GM19328 (cell line): ENCODE measurements at regions not wholly inside any gene's neighbourhood (a gene's known extent, or its start where the extent isn't known, plus 50 kb on each side); places are given as distances from the start of the nearest gene placed in this dataset.

Source experiments
- ATAC-seq: cut with Tn5 transposase; IDR thresholded peaks from one replicate; pipeline ENCODE4 v1.9.1; 2021; ENCODE audit warnings: mild to moderate bottlenecking, moderate library complexity; ENCODE audit not compliant: unreplicated experiment

DNA sequence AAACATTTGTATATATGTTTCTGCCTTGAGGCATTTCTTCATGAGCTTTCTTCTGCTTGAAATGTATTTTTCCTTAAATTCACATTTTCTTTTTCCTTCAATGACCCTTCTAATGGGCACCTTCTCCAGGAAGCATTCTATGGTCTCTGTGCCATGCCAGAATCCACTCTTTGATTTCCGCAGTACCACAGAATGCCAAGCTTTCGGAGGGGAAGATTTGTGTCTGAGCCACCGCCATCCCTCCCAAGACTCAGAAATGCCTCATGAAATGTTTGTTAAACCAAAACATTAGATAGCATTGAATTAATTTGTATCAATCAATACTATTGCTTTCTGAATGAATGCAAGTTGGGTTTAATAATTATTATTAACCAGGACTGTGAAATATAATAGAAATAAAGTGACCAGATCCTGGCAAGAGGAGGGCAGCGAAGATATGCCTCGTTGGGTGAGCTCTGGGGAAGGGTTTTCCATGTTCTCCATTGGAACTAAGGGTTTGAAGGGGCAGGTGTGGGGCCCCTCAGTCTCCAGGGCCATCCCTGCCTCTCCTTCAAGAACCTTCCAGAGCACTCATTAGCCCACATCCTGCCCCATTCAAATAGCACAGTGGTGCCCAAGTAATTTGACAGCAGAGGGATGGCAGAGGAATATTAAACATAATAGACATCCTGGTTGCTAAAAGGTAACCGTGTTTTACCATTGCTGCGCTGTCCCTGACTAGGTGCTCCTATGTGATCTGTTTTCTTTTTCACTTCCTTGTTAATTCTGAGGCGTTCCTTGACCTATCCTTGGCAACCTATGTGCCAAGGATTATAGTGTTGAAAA lies 189.6 kb downstream of the MYCN start:
- no peak for ATAC-seq

DNA sequence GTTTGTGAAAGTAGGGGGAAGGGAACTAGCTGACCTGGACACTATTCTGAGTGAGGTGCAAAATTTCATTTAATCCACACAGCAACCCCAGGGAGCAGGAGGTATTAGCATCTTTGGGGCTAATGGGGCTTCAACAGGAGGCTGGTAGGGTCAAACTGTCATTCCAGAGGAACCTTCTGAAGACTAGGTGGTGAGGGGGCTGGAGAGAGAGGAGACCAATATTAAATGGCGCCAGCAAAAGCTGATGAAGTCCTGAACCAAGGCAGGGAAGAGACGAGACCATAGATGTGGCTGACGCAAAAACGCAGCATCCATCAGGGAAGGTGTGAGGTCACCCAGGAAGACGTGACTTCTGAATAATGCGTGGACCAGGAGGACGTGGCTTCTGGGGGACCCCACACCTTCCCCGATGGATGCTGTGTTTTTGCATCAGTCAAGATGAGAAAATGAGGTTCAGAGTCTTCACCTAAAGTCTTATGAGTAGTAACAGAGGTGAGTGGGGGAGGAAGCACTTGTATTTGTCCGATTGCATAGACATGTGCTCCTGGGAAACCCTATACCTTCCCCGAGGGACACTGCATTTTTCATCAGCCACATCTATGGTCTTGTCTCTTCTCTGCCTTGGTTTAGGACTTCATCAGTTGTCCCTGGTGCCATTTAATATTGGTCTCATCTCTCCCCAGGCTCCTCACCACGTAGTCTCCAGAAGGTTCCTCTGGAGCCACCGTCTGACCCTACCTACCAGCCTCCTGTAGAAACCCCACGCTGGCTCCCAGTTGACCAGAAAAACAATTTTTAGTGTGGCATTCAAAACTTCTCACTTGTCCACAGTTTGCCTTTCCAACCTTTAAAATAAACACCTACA lies 188.6 kb downstream of the MYCN start:
- no peak for ATAC-seq

DNA sequence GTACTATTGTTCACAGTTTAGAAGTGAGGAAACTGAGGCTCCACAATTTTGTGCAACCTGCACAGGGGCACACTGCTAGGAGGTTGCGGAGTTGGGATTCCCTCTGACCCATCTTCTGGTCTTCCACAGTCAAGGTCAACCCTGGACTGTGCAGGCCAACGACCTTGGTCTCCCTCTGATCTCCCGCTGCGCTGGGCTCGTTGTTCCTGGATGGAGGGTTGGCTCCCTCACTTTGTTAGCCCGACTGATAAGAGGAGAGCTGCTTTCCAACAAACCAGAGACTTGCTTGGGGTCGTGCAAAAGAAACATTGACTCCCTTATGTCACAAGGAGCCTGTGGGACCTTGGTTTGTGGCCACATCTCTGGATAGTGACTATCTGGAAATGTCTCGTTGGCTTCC lies 187.6 kb downstream of the MYCN start:
- ATAC-seq: no peak

DNA sequence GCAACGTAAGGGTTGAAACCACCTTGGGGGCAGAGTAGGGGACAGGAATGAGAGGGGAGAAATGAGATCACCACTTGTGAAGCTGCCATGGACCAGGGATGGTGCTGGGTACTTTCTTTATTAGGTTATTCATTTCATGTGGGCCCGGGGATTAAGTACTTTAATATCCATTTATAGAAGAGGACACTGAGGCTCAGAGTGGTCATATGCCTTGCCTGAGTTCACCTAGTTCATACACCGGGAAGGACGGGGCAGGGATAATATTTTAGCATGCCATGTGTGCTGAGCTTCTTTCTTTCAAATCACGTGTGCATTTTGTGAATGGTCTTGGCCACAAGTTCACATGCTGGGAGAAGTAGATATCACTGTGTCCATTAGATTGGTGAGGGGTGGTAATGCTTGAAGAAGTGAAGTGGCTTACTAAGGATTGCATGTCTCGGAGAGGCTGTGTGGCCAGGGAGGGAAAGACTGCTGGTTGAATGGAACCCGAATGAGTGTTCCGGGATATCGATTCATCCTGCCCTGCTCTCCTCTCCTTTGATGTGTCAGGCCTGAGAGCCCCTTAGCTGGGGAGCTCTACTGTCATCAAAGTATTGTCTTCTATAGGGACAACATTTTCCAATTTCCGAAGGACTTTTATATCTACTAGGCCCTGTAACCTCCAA lies 187.1 kb downstream of the MYCN start:
- ATAC-seq: no peak

DNA sequence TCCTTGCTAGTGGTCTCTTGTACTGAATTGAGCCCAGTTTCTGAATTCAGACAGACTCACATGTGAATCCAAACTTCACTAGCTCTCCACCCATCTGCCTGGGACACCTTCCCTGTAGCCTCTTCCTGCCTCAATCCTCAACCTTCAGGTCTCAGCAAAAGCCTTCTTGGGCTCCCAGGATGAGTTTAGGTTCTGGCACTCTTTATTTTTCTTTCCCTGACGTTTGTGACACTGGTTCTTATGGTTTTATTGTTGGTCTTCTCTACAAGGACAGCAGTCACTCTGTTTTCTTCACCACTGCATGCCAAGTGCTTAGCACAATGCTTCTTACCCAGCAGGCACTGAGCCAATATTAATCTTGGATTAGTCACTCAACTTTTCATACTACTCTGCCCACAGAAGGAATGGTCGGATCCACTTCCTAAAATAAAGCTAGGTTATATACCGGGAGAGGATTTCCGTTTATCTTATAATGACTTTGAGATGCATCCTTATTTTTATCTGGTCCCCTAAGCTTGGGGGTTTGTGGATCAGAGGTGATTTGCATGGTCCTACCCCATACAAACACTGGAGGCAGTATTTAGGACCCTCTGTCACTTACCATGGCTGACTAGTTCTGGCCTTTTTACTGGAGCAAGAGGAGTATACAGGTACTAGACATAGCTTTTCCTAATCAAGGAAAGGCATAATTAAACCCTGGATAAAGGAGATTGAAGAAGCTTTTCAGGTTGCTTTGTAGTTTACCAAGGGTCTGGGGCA lies 186.3 kb downstream of the MYCN start:
- ATAC-seq: no peak

DNA sequence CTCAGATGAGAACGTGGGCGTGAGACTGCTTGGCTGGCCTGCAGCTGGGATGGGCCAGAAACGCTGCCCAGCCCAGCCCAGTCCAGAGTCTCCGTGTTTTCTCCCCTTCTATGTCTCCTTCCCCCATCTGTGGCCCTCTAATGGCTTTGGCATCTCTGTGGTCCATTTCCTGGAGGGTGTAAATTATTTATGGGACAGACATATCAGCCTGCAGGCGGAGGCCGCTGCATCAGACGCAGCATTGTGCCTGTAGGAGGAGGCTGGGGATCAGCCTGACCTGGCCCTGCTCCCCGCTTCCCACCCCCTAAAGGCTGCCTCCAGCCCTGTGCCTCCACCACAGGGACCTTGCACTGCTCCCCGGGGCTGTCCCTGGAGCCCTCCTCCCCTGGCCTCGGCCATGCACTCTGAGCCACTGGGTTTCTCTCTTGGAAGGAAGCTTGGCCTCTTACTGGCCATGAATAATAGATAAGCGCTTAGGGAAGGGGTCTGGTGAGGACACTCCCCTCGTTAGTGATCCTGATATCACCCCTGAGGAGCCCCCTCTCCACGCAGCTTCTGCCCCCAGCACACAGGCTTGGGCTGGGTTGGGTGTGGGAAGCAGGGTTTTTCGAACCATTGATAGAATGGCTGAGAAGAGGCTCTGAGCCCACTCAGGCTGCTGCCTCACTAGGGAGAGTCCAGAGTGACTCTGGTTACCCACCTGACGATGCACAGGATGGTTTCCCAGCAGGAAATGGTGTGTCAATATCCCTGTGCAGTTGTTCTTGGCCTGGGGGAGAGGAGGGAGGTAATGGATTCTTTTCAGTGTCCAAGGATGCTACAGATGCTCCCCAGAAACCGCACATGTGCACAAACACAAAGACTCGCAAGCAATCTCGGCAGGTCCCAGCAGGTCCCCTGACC lies 185.5 kb downstream of the MYCN start:
- no peak for ATAC-seq

DNA sequence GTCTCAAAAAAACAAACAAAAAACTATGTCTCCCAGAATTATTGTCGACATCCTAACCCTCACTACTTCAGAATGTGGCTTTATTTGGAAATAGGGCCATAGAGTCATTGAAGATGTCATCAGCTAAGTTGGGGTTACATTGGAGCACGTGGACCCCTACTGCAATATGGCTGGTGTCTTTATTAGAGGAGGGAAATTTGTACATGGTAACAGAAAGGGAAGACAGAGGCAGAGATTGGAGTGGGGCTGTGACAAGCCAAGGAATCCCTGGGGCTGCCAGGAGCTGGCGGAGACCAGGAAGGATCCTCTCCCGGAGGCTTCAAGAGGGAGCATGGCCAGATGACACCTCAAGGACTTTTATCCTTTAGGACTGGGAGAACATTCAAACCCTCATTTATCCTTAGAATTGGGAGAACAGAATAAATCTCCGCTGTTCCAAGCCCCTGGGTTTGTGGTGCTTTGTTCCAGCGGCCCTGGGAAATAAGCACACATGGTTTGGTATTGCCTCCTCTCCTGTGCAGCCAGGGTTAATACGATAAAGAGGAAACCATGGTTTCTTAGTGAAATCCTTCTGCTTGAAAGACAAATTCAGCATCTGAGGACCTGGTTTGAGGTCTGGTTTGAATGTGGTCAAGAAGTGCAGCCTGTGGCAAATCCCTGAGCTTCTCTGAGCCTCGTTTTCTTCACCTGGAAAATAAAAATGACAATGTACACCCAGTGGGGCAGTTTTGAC lies 184.7 kb downstream of the MYCN start:
- no peak for ATAC-seq

DNA sequence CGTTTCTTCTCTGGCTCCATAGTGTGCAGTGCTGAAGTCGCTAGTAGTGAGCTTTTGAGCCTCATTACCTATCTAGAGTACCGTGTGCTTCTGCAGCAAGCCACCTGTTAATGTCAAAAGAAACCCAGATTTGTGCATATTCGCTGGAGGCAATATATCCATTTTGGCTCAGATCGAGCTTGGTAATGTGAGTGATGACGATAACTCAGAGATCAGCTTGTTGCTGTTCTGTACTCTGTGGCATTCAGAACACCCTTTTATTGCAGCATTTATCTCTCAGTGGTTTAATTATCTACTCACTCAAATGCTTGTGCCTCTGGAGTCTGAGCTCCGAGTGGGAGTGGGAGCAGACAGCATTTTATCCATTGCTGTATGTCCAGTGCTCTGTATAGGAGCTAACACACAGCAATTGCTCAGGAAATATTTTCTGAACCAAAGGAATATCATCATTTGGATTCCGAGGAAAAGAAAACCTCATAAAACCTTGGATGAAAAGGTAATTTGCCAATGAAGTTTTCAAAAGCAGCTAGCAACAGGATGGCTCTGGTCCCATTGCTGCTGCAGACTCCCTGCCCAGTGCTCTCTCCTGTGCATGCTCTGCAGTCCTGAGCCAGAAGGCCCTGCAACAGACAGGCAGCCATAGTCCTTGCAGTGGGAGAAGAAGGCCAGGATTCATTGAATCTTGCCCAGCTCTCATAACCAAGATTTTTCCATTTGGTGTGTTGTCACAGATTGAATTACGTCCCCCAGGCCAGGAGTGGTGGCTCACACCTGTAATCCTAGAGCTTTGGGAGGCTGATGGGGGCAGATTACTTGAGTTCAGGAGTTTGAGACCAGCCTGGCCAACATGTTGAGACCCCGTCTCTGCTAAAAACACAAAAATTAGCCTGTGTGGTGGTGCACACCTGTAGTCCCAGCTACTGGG lies 183.8 kb downstream of the MYCN start:
- ATAC-seq: no peak

DNA sequence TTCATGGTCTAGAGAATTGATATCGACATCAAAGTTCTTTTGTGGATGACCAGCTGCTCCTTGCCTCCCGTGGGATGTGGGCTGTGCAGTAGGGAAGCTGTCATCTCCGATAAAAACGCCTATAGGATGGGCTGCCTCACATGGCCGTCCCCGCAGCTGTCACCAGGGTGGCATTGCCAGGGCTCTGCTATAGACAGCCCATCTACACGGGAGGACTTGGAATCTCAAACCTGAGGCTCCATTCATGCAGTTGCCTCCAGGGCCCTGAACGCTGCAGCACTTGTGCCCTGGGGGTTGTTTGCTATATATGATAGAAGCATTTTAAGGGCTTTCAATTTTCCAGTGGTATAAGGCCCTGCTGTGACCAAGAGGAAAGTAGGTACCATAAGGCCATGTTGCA lies 183.1 kb downstream of the MYCN start:
- ATAC-seq: no peak

DNA sequence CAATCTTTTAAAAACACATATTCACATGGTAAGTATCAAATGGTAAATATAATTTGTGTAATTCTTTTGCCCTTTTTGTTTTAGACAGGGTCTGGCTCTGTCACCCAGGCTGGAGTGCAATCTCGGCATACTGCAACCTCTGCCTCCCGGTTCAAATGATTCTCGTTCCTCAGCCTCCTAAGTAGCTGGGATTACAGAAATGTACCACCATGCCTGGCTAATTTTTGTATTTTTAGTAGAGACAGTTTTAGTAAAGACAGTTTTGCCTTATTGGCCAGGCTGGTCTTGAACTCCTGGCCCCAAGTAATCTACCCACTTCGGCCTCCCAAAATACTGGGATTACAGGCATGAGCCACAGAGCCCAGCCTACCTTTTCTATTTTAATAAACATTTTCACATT lies 182.2 kb downstream of the MYCN start:
- no peak for ATAC-seq

DNA sequence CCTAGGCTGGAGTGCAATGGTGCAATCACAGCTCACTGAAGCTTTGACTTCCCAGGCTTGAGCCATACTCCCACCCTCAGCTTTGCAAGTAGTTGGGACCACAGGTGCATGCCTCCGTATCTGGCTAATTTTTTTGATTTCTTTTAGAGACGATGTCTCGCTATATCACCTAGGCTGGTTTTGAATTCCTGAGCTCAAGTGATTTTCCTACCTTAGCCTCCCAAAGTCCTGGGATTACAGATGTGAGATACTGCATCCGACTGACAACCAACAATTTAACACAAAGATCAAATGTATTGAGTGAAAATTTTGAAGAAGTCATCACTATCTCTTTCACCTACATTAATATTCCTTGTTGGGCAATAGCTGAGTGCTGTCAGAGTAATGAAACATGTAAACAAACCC lies 181.6 kb downstream of the MYCN start:
- ATAC-seq: no peak

DNA sequence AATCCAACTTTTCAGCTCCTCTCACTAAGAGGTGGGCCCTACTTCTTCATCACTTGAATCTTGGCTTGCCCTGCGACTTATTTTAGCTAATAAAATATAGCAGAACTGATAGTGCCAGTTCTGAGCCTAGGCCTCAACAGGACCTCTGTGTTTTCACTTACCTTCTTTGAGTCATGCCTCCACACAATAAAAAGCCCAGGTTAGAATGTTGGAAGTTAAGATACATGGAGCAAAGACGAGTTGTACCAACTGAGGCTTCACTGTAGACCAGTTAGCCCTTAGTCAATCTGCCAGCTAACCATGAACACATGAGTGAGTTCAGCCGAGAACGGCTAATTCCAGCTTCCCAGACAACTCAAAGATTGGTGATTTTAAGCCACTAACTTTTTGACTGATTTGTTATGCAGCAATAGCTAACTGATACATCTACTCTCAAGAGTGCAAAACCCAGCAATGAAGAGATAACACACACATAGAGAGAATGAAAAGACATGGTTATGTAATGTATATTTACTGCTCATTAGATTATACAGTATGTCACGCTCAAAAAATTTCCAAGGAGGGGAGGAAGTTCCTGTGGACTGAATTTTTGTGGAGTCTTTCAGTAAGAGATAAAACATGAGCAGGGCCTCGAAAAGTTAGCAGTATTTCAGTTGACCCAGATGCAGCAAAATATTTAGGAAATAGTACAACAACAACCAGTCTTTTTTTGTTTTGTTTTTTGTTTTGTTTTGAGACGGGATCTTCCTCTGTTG lies 181.1 kb downstream of the MYCN start:
- no peak for ATAC-seq

DNA sequence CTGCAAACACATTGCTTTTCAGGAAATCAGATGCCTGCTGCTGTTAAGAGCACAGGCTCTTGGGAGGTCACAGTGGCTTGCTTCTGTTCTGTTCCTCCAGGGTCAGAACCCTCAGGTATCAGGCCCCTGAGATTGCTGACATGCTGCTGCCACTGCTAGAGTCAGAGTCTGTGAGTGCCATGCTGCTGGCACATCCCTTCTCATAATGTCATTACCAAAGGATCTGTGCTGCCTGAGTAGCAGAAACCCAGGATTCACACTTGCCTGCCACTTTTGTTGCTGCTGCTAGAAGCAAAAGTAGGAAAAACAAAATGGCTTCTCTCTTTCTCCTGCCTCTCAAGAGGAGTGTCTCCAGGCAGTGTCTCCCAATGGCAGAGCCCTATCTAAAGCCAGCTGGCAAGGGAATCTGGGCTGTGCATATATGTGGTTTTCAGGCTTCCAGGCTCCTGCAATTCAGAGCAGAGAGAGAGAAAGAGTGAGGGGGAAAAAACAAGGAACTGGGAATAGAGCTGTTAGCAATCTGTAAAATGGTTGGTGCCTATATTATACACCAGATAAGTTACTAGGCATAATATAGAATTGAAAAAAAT lies 180.3 kb downstream of the MYCN start:
- ATAC-seq: no peak

DNA sequence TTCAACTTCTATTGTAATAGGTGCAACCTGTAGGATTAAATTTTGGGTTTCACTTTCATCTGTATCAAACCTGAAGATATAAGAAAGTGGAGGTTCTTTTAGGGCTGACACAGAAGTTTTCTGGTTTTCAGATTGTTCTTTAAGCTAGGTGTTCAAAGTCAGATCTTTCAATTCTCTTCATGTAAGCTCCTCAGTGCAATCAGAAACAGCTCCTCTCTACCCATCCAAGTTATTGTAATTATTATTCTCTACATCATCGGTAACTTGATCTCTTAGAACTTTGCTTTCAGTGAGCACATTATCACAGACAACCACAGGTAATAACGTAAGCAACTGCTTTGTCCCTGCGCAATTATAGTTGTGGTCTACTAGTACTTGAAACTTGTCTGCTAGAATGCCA lies 179.4 kb downstream of the MYCN start:
- no peak for ATAC-seq

DNA sequence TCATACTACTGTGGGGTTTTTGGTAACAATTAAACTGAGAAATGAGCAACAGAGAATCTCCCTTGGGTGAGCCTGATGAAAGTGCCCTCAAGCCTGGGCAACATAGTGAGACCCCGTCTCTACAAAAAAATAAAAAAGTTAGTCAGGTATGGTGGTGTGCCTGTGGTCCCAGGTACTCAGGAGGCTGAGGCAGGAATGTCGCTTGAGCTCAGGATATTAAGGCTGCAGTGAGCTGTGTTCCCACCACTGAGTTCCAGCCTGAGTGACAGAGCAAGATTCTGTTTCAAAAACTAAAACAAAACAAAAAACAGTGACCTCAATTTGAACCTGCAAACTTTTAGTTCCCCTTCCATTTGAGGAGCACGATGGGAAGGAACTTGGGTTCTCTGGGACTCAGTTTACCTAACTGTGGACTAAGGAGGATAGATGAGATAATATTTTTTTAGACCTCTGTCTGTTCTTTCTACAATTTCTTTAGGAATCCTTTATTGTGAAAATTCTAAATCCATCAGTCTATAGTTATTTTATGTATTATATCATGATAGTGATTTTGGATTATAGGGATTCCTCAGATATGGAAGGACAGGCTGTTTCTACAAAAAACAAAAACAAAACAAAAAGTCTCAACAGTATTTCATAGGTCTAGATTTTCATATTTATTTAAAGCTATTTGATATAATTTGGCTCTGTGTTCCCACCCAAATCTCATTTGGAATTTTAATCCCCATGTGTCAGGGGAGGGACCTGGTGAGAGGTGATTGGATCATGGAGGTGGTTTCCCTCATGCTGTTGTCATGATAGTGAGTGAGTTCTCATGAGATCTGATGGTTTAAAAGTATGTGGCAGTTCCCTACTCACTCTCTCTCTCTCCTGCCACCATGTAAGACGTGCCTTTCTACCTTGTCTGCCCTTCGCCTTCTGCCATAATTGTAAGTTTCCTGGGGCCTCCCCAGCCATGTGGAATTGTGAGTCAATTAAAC lies 178.6 kb downstream of the MYCN start:
- no peak for ATAC-seq
